Right lobe of liver (tissue), 6 donors: ENCODE measurements at regions not wholly inside any gene's neighbourhood (a gene's known extent, or its start where the extent isn't known, plus 50 kb on each side); places are given as distances from the start of the nearest gene placed in this dataset.
A peak's percentile ranks its signal among the peaks of the same experiment; 100 is the strongest.

ENCODE experiments used
- ATAC-seq, 4 donors: fragments of 200-7000 bp; cut with Tn5 transposase; one replicate each; pipeline ENCODE4 v1.9.1; 2020; ENCODE audit warnings: mild to moderate bottlenecking in 4 of 4, moderate library complexity in 4 of 4
- DNase-seq, 3 donors: peaks; one replicate each; pipeline ENCODE4 v3.0.0-alpha.2; 2020
- H3K27ac ChIP-seq, 3 donors: fragments of 200-600 bp; one replicate each; pipeline ENCODE4 v1.8.0; 2022
- H3K27me3 ChIP-seq, 2 donors: fragments of 200-600 bp; one replicate each; pipeline ENCODE4 v1.8.0; 2022
- H3K36me3 ChIP-seq, 4 donors: fragments of 200-600 bp; sonication (generic) in 1 of 4; one replicate each; pipeline versions ENCODE4 v1.5.1 to v1.8.0; 2017 to 2022; ENCODE audit warnings: control low read depth in 1 of 4
- H3K4me1 ChIP-seq, 4 donors: fragments of 200-600 bp; sonication (generic) in 1 of 4; one replicate each; pipeline versions ENCODE4 v1.5.1 to v1.8.0; 2017 to 2022; ENCODE audit warnings: control low read depth in 1 of 4
- H3K4me3 ChIP-seq, 3 donors: fragments of 200-600 bp; one replicate each; pipeline ENCODE4 v1.8.0; 2022
- H3K9me3 ChIP-seq, 4 donors: fragments of 200-600 bp; sonication (generic) in 1 of 4; one replicate each; pipeline versions ENCODE4 v1.5.1 to v1.8.0; 2017 to 2022; ENCODE audit warnings: control low read depth in 1 of 4
- CTCF ChIP-seq, 4 donors: fragments of 200-600 bp in 3 of 4; fragments of 450-650 bp in 1 of 4; IDR thresholded peaks; one replicate each; pipeline versions ENCODE4 v1.5.1 to v1.8.0; 2016 to 2022; ENCODE audit warnings: antibody characterized with exemption in 4 of 4, mild to moderate bottlenecking in 2 of 4
- POLR2A ChIP-seq: fragments of 450-650 bp; IDR thresholded peaks from one replicate; pipeline ENCODE4 v1.6.1; 2017; ENCODE audit warnings: antibody characterized with exemption, mild to moderate bottlenecking
- WGBS: methylation state at CpG from one replicate; pipeline ENCODE4 v1.1.6; 2018; ENCODE audit warnings: low coverage, low lambda C conversion rate; ENCODE audit not compliant: insufficient coverage; ENCODE audit errors: missing lambda C conversion rate; 5-methylcytosine and 5-hydroxymethylcytosine counted together
- intact Hi-C, 2 donors: fragments of 100-400 bp; cut with DNase I; formaldehyde crosslinking; loops; one replicate each; pipeline versions ENCODE4 v1.11.2 to v1.14.1; 2022
- donor health status: DM: no; HTN: yes; CAD: no.
- donor health status: DM: no; HTN: no; CAD: no.
- donor health status: DM: no; HTN: no; CAD: no.
- donor health status: DM: no; HTN: yes; CAD: no.
- donor health status: DM: no; HTN: yes; CAD: no.

- DNase-seq: no peak
- H3K4me3 ChIP-seq: no peak overlapping the region
- intact Hi-C loops: no loop called here
- no peaks in the 10 kb centered on the region for H3K27me3 ChIP-seq
- ATAC-seq: no peak
- 39% methylated on average over 3 of the region's 3 CpGs for WGBS
- TF ChIP-seq POLR2A (no peak), CTCF (IDR thresholded peaks at IDR 0.05) (no peak)
- H3K4me1 ChIP-seq: no peaks in the 10 kb centered on the region
- H3K36me3 ChIP-seq: no peaks in the 10 kb centered on the region
- no peaks in the 10 kb centered on the region for H3K9me3 ChIP-seq
- no peak overlapping the region for H3K27ac ChIP-seq
Observed at GRCh38 chr4:123327846-123328429, 68.7 kb upstream of the SPRY1 start.

- DNase-seq (no peak), ATAC-seq (peak in 1 of 4 donors; percentile 31)
- Histone ChIP-seq H3K36me3 (no peaks in the 10 kb centered on the region), H3K4me1 (no peaks in the 10 kb centered on the region), H3K27me3 (no peaks in the 10 kb centered on the region), H3K9me3 (no peaks in the 10 kb centered on the region), H3K4me3 (no peak overlapping the region), H3K27ac (no peak overlapping the region)
- no peak for TF ChIP-seq POLR2A
- TF ChIP-seq CTCF (IDR thresholded peaks at IDR 0.05): no peak
- 61% methylated on average over 7 of the region's 7 CpGs for WGBS
- intact Hi-C loops: no loop called here
Observed at GRCh38 chr4:123338715-123339114, 57.9 kb upstream of the SPRY1 start.

GRCh38 chr4:123339507-123340380 is 56.9 kb upstream of the SPRY1 start:
- ATAC-seq: no peak
- intact Hi-C loops: no loop called here
- WGBS: 78% methylated on average over 4 of the region's 5 CpGs
- no peak for TF ChIP-seq CTCF (IDR thresholded peaks at IDR 0.05)
- TF ChIP-seq POLR2A: no peak
- H3K4me1 ChIP-seq: peaks cover 0 to under 1% (median 0%) of the 10 kb centered on the region in 4 donors
- no peaks in the 10 kb centered on the region for H3K27me3 ChIP-seq
- no peak overlapping the region for H3K4me3 ChIP-seq
- H3K36me3 ChIP-seq: no peaks in the 10 kb centered on the region
- no peak overlapping the region for H3K27ac ChIP-seq
- no peaks in the 10 kb centered on the region for H3K9me3 ChIP-seq
- DNase-seq: no peak

GRCh38 chr4:123340381-123340701 is 56.3 kb upstream of the SPRY1 start:
- 44% methylated on average over 6 of the region's 7 CpGs for WGBS
- peaks cover 0 to 7% (median 0%) of the 10 kb centered on the region in 4 donors for H3K4me1 ChIP-seq
- no peak overlapping the region for H3K4me3 ChIP-seq

GRCh38 chr4:123342498-123342897 is 54.1 kb upstream of the SPRY1 start:
- Histone ChIP-seq H3K36me3 (no peaks in the 10 kb centered on the region), H3K27ac (no peak overlapping the region), H3K27me3 (no peaks in the 10 kb centered on the region), H3K4me3 (no peak overlapping the region), H3K4me1 (peaks cover 0 to 14% (median 2%) of the 10 kb centered on the region in 4 donors), H3K9me3 (no peaks in the 10 kb centered on the region)
- WGBS: 60% methylated on average over 2 of the region's 2 CpGs
- ATAC-seq: peak in 2 of 4 donors; percentile 19 to 56
- intact Hi-C loops: no loop called here
- DNase-seq: no peak
- no peak for TF ChIP-seq POLR2A
- no peak for TF ChIP-seq CTCF (IDR thresholded peaks at IDR 0.05)

More at GRCh38 chr4:123340381-123340701, 56.3 kb upstream of the SPRY1 start:
- DNase-seq (no peak), ATAC-seq (peak in 1 of 4 donors; percentile 58)
- no peak for TF ChIP-seq POLR2A
- intact Hi-C loops: no loop called here
- Histone ChIP-seq H3K36me3 (no peaks in the 10 kb centered on the region), H3K27me3 (no peaks in the 10 kb centered on the region), H3K27ac (no peak overlapping the region), H3K9me3 (no peaks in the 10 kb centered on the region)
